H1 (cell line): ENCODE measurements at regions not wholly inside any gene's neighbourhood (a gene's known extent, or its start where the extent isn't known, plus 50 kb on each side); places are given as distances from the start of the nearest gene placed in this dataset.

ENCODE experiments used
- GTF2F1 ChIP-seq: IDR thresholded peaks from 2 replicates; pipeline ENCODE4 v1.6.1; 2012; ENCODE audit warnings: low read depth, low read length, improper control_type of control experiment, borderline replicate concordance
- MAX ChIP-seq: IDR thresholded peaks from 2 replicates; pipeline ENCODE4 v1.6.1; 2012; ENCODE audit warnings: inconsistent platforms

- TF ChIP-seq GTF2F1 (no peak), MAX (no peak)
These were observed 150.8 kb downstream of the ETS2 start (continued) for GRCh38 chr21:38956521-38956855.
